ENCODE measurements at regions not wholly inside any gene's neighbourhood (a gene's known extent, or its start where the extent isn't known, plus 50 kb on each side); places are given as distances from the start of the nearest gene placed in this dataset.

DNA sequence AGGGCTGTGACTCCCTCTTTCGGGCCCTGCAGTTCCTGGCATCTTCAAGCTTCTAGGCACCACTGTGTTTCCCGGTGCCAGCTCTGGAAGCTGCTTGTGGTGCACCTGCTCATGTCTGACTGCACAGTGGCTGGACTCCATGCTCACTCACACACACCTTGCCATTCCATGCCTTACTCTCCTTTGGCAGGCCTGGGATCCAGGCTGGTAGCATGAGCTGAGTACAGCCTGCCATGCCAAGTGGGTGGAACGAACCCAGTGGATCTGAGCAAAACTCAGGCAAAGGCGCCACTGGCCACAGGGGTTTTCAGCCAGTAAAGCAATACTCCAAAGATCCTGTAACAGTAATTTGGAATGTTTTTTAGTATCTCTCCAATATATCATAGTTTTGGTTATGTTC, 902.7 kb upstream of the USP15 start:
- TF ChIP-seq CTCF (conservative IDR thresholded peaks at IDR 0.05; ENCODE audit: low read length) (no peak), EZH2phosphoT487 (IDR thresholded peaks at IDR 0.05; ENCODE audit: borderline replicate concordance) (no peak)

Data from Loucy (cell line).